Neural cell (in vitro differentiated cells): ENCODE measurements at regions not wholly inside any gene's neighbourhood (a gene's known extent, or its start where the extent isn't known, plus 50 kb on each side); places are given as distances from the start of the nearest gene placed in this dataset.

ENCODE experiments used
- H2AFZ ChIP-seq: fragments of 200-600, 300-800 bp; sonication (generic), shearing (Covaris generic); 2 replicates; pipeline ENCODE4 v1.6.0; 2014; ENCODE audit warnings: low read depth, mild to moderate bottlenecking, antibody characterized with exemption, low read length, moderate library complexity
- H3F3A ChIP-seq: fragments of 200-600 bp; shearing (Covaris generic); 2 replicates; pipeline ENCODE4 v1.6.1; 2016; ENCODE audit warnings: mild to moderate bottlenecking, moderate library complexity, mixed read lengths, antibody characterized with exemption, low read length; ENCODE audit not compliant: insufficient read depth, poor library complexity, severe bottlenecking
- H3K27ac ChIP-seq: fragments of 200-600, 300-800 bp; sonication (generic), shearing (Covaris generic); 2 replicates; pipeline ENCODE4 v1.5.1; 2014; ENCODE audit warnings: mild to moderate bottlenecking, low read length, moderate library complexity
- H3K27me3 ChIP-seq: fragments of 300-800, 200-600 bp; sonication (generic), shearing (Covaris generic); 2 replicates; pipeline ENCODE4 v1.6.0; 2014; ENCODE audit warnings: mild to moderate bottlenecking, low read depth, low read length, moderate library complexity; ENCODE audit not compliant: insufficient read depth
- H3K36me3 ChIP-seq: fragments of 300-800, 200-600 bp; sonication (generic), shearing (Covaris generic); 2 replicates; pipeline ENCODE4 v1.5.1; 2014; ENCODE audit warnings: mild to moderate bottlenecking, antibody characterized with exemption, low read length, moderate library complexity; ENCODE audit not compliant: insufficient read depth
- H3K4me2 ChIP-seq: fragments of 300-800, 200-600 bp; sonication (generic), shearing (Covaris generic); 2 replicates; pipeline ENCODE4 v1.6.0; 2014; ENCODE audit warnings: mild to moderate bottlenecking, low read length
- H3K4me3 ChIP-seq: fragments of 300-800, 200-600 bp; sonication (generic), shearing (Covaris generic); 2 replicates; pipeline ENCODE4 v1.5.1; 2014; ENCODE audit warnings: mild to moderate bottlenecking, low read length, moderate library complexity
- H3K79me2 ChIP-seq: fragments of 200-600 bp; shearing (Covaris generic); replicated peaks from 2 replicates; pipeline ENCODE4 v1.6.0; 2014; ENCODE audit warnings: mild to moderate bottlenecking, low read length, moderate library complexity; ENCODE audit not compliant: insufficient read depth
- H3K9ac ChIP-seq: fragments of 300-800, 200-600 bp; sonication (generic), shearing (Covaris generic); 2 replicates; pipeline ENCODE4 v1.6.1; 2016; ENCODE audit warnings: mild to moderate bottlenecking, low read length, mixed read lengths
- H3K9me2 ChIP-seq: fragments of 200-600 bp; shearing (Covaris generic); 2 replicates; pipeline ENCODE4 v1.6.1; 2016; ENCODE audit warnings: mild to moderate bottlenecking, low read length, mixed read lengths; ENCODE audit not compliant: insufficient read depth
- H3K9me3 ChIP-seq: fragments of 200-600, 300-800 bp; sonication (generic), shearing (Covaris generic); 2 replicates; pipeline ENCODE4 v1.6.1; 2016; ENCODE audit warnings: mild to moderate bottlenecking, mixed run types, low read length, moderate library complexity, mixed read lengths
- H4K20me1 ChIP-seq: fragments of 200-600 bp; shearing (Covaris generic); 2 replicates; pipeline ENCODE4 v1.6.1; 2016; ENCODE audit warnings: mild to moderate bottlenecking, mixed run types; ENCODE audit not compliant: insufficient read depth
- EP300 ChIP-seq: fragments of 450-650 bp; conservative IDR thresholded peaks from 2 replicates; pipeline ENCODE4 v1.6.1; 2014; ENCODE audit warnings: antibody characterized with exemption, mild to moderate bottlenecking, moderate library complexity; ENCODE audit not compliant: poor library complexity, severe bottlenecking
- EZH2 ChIP-seq: fragments of 200-600, 300-800 bp; shearing (Covaris generic), sonication (generic); IDR thresholded peaks from 2 replicates; pipeline ENCODE4 v1.6.1; 2014; ENCODE audit warnings: antibody characterized with exemption, low read length, borderline replicate concordance, mild to moderate bottlenecking; ENCODE audit not compliant: insufficient read depth, poor library complexity, severe bottlenecking
- MXI1 ChIP-seq: fragments of 450-650 bp; conservative IDR thresholded peaks from 2 replicates; pipeline ENCODE4 v1.6.1; 2014; ENCODE audit warnings: antibody characterized with exemption, mild to moderate bottlenecking; ENCODE audit not compliant: poor library complexity, severe bottlenecking
- POLR2AphosphoS5 ChIP-seq: IDR thresholded peaks from 2 replicates; pipeline ENCODE4 v1.6.1; 2012
- RAD21 ChIP-seq: fragments of 450-650 bp; conservative IDR thresholded peaks from 2 replicates; pipeline ENCODE4 v1.6.1; 2014; ENCODE audit warnings: antibody characterized with exemption, mild to moderate bottlenecking, moderate library complexity
- SMC3 ChIP-seq: fragments of 450-650 bp; conservative IDR thresholded peaks from 2 replicates; pipeline ENCODE4 v1.6.1; 2014; ENCODE audit warnings: antibody characterized with exemption, mild to moderate bottlenecking, moderate library complexity; ENCODE audit not compliant: poor library complexity
- TAF1 ChIP-seq: IDR thresholded peaks from 2 replicates; pipeline ENCODE4 v1.6.1; 2012; ENCODE audit warnings: low read depth
- TF ChIP-seq, protein P1 (sequence below): fragments of 450-650 bp; IDR thresholded peaks from 2 replicates; pipeline ENCODE4 v1.5.1; 2014; ENCODE audit warnings: antibody characterized with exemption, mild to moderate bottlenecking, moderate library complexity; ENCODE audit not compliant: poor library complexity, severe bottlenecking
- TF ChIP-seq, protein P2 (sequence below): IDR thresholded peaks from 2 replicates; pipeline ENCODE4 v1.6.1; 2012; ENCODE audit warnings: borderline replicate concordance

DNA sequence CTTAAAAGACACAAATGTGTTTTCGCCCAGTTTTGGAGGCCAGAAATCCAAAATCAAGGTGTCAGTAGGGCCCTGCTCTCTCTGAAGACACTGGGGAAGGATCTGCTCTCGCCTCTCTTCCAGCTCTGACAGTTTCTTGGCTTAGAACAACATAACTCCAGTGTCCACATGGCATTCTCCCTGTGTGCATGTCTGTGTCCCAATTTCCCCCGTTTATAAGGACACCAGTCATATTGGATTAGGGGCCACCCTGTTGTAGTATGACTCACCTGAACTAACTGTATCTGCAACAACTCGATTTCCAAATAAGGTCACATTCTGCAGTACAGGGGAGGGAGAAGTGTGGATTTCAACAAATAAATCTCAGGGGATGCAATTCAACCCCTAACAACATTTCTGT is 263.2 kb downstream of the SS18 start:
- H3K27ac ChIP-seq = no peak overlapping the region
- H3K9ac ChIP-seq = no peak overlapping the region
- H3K36me3 ChIP-seq = no peaks in the 10 kb centered on the region
- H4K20me1 ChIP-seq = no peaks in the 10 kb centered on the region
- H3K4me3 ChIP-seq = no peak overlapping the region
- H3K9me3 ChIP-seq = no peaks in the 10 kb centered on the region
- H3F3A ChIP-seq = no peaks in the 10 kb centered on the region
- TF ChIP-seq RAD21 = no peak
- TF ChIP-seq EZH2 = no peak
- no peak for TF ChIP-seq TAF1
- TF ChIP-seq, protein P1, sequence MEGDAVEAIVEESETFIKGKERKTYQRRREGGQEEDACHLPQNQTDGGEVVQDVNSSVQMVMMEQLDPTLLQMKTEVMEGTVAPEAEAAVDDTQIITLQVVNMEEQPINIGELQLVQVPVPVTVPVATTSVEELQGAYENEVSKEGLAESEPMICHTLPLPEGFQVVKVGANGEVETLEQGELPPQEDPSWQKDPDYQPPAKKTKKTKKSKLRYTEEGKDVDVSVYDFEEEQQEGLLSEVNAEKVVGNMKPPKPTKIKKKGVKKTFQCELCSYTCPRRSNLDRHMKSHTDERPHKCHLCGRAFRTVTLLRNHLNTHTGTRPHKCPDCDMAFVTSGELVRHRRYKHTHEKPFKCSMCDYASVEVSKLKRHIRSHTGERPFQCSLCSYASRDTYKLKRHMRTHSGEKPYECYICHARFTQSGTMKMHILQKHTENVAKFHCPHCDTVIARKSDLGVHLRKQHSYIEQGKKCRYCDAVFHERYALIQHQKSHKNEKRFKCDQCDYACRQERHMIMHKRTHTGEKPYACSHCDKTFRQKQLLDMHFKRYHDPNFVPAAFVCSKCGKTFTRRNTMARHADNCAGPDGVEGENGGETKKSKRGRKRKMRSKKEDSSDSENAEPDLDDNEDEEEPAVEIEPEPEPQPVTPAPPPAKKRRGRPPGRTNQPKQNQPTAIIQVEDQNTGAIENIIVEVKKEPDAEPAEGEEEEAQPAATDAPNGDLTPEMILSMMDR = no peak
- no peak for TF ChIP-seq EP300
- TF ChIP-seq, protein P2, sequence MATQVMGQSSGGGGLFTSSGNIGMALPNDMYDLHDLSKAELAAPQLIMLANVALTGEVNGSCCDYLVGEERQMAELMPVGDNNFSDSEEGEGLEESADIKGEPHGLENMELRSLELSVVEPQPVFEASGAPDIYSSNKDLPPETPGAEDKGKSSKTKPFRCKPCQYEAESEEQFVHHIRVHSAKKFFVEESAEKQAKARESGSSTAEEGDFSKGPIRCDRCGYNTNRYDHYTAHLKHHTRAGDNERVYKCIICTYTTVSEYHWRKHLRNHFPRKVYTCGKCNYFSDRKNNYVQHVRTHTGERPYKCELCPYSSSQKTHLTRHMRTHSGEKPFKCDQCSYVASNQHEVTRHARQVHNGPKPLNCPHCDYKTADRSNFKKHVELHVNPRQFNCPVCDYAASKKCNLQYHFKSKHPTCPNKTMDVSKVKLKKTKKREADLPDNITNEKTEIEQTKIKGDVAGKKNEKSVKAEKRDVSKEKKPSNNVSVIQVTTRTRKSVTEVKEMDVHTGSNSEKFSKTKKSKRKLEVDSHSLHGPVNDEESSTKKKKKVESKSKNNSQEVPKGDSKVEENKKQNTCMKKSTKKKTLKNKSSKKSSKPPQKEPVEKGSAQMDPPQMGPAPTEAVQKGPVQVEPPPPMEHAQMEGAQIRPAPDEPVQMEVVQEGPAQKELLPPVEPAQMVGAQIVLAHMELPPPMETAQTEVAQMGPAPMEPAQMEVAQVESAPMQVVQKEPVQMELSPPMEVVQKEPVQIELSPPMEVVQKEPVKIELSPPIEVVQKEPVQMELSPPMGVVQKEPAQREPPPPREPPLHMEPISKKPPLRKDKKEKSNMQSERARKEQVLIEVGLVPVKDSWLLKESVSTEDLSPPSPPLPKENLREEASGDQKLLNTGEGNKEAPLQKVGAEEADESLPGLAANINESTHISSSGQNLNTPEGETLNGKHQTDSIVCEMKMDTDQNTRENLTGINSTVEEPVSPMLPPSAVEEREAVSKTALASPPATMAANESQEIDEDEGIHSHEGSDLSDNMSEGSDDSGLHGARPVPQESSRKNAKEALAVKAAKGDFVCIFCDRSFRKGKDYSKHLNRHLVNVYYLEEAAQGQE = no peak
- TF ChIP-seq POLR2AphosphoS5 = no peak
- TF ChIP-seq MXI1 = no peak
- TF ChIP-seq SMC3 = no peak
- H3K79me2 ChIP-seq = no peaks in the 10 kb centered on the region
- no peaks in the 10 kb centered on the region for H3K27me3 ChIP-seq
- no peaks in the 10 kb centered on the region for H3K9me2 ChIP-seq
- no peak overlapping the region for H3K4me2 ChIP-seq
- no peak overlapping the region for H2AFZ ChIP-seq

DNA sequence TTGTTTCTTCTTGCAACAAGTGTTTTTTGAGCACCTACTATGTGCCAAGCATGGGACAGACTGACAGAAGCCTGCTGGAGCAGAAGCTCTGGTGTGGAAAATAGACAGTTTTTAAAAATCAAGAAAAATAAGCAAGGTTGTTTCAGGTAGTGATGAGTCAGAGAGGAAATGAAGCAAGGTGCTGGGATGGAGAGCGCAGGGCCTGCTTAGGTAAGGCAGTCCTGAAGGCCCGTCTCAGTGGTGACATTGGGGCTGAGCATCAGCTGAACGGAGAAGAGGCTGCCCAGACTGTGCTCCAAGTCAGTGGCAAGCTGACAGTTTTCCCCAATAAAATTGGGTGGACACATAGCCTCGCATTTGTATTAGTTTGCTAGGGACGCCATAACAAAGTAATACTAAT is 263.6 kb downstream of the SS18 start:
- Histone ChIP-seq H3K4me2 (no peak overlapping the region), H3K9me3 (no peaks in the 10 kb centered on the region), H3K27me3 (no peaks in the 10 kb centered on the region), H3K9me2 (no peaks in the 10 kb centered on the region), H3F3A (no peaks in the 10 kb centered on the region), H2AFZ (no peak overlapping the region), H3K36me3 (no peaks in the 10 kb centered on the region), H3K79me2 (no peaks in the 10 kb centered on the region), H3K4me3 (no peak overlapping the region), H4K20me1 (no peaks in the 10 kb centered on the region), H3K9ac (no peak overlapping the region), H3K27ac (no peak overlapping the region)
- no peak for TF ChIP-seq EZH2
- TF ChIP-seq, protein P1 = no peak
